NCI-H226 (cell line): ENCODE measurements at regions not wholly inside any gene's neighbourhood (a gene's known extent, or its start where the extent isn't known, plus 50 kb on each side); places are given as distances from the start of the nearest gene placed in this dataset.

Experiments
- DNase-seq: peaks from one replicate; pipeline ENCODE4 v3.0.0-alpha.2; 2015

DNA sequence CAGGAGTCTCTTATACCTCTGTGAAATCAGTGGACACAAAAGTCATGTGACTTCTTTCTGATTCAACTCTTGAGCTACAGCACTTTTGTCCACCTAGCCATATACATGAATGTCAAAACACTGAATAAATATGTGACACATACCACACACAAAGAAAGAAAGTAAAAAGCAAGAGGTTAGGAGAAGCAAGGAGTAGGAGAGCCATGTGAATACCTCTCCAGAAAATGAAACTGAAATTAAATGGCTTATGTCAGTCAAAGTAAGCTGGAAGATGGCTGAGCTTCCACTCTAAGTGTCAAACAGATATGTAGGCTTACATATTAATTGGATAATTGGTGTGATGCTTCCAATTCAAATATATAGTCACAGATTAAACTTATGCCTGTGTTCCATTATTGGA lies 1050.5 kb downstream of the BCL11A start:
- no peak for DNase-seq

DNA sequence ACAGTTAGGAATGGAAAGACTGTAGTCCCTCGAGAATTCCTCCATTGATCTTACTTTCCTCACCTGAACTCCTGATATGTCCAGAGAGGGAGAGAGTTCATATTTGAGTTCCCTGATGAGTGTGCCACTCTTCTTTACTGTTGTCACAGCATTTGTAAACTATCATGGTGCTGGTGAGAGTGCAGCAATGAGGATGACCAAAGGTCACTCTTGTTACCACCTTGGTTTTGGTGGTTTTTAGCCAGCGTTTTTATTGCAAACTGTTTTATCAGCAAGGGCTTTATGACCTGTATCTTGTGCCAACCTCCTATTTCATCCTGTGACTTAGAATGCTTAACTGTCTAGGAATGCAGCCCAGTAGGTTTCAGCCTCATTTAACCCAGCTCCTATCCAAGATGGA lies 1062.5 kb downstream of the BCL11A start:
- DNase-seq = no peak

DNA sequence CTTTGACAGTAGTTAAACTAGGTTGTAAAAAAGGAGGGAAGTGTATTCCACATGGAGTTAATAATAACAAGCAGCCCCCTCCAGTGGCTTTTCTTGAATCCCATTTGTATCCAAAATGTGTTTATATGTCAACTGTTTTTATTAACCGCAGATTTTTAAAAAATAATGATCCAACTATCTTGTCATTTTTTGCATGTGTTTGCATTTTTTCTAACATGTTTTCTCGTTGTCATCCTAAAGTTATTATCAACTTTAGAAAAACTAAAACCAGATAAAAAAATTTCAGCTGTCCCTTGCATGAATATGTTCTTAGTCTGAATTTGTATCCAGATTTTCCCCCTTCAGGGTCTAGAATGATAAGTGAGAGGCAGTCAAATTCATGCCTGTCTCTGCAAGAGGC lies 1063.3 kb downstream of the BCL11A start:
- no peak for DNase-seq

DNA sequence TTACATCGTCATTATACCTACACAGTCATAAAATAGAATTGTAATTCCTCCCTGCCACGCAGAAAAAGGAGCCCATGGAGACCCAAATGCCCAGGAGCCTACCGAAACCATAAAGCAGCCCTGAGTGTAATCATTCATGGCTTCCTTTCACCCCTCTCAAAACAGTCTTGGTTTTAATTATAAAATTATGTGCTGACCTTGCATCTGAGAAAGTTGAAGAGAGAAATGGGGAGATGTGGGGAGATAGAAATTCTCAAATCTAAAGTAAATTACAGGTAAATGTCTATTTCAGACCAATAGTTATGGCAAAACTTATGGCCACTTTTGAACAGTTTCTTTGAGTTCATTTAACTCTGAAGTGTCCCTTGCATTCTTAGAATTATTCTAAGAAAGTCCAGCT lies 1068.8 kb downstream of the BCL11A start:
- DNase-seq = no peak

DNA sequence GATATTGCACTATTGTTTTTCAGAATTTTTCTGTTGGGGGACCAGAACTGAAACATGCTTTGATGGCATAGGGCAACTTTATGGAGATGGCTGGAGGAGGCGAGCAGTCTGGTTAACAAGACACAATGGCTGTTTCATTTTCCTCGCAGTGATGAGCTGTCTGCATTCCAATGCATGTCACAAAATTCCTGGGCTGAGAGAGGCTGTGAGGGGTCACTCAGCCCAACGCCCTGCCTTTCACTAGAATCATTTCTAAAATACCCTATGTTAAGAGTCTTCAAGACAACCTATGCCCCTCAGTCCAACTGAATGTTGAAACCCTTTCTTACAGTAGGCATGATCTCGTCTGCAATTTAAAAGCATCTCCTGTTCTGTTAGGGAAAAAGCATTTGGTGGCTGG lies 1090.0 kb downstream of the BCL11A start:
- no peak for DNase-seq

DNA sequence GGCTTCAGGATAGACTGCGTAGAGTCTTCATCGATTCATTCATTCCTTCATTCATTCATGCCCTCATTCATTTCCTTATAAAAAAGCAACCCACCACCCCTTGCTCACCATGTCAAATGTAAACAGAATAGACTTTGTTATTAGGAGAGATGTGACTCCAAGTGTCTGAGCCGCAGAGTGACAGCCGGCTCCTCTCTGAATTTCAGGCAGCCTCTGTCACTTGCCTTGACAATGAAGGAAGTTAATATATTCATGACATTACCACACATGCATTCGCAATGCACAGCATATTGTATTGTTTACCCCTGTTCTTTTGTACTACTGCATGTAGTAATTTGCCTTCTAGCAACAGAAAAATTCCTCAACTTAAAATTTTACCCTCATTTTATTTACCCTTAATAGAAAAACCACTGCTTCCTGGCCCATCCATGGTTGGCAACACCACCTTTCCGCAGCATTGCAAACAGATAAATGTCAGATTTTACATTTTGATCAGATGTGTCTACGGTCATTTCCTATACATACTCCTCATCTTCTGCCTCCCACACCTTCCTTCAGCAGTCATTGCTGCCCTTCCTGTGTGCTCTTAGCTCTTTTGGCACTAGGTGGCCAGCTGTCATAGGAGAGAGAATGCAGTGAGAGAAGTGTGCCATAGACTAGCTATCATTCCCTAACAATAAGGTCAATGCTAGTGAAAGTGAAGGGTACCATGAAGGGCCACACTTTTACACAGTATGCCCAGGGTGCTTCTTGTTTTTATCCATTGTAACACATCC lies 1090.8 kb downstream of the BCL11A start:
- DNase-seq = no peak

DNA sequence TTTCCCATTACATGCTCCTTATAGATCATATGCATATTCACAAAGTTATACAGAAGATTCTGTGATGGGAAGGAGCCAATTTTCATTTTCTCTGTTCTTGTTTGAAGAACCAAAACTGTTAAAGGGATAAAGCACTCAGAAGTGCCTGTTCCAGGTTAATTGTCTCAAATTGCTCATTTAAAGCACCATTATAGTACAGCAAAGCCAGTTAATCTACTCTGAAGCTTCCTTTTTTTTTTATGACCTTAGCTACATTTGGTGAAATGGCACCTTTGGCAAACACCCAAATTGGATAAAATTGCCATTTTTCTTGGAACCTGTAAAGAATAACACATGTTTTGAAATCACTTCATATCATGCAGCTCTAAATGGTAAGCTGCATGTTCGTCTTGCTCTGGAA lies 1092.3 kb downstream of the BCL11A start:
- no peak for DNase-seq

DNA sequence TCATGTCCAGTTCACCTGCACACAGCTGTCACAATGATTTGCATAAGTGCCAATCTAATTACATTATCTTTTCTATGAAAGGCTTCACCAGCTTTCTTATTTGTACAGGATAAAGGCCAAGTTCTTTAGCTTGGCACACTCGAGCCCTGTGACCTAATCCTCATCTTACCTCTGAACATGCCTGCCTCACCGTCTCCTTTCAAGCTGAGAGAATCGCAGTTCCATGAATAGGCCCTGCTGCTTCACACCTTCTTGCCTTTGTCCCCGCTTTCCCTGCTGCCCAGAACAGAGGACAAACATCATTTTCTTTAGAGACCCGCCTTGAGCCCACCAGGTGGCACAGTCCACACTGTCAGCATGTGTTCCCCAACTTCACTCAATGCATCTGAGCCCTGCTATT lies 1094.7 kb downstream of the BCL11A start:
- DNase-seq = no peak

DNA sequence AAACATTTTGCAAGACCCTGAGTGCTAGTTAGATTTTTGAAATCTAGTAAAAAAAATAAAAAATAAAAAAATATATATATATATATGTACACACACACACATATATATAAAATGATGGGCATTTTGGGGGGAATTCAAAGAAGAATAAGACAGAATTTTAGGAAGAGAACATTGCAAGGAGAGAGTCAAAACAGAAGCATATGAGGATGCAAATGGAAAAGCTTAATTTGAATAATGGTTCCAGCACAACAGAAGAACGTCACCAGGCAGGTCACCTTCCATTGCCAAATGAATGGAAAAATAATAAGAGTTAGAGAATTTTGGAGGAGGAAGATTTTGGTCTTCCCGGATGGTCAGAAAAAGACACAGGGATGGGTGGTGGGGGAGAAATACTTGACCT lies 1097.2 kb downstream of the BCL11A start:
- no peak for DNase-seq

DNA sequence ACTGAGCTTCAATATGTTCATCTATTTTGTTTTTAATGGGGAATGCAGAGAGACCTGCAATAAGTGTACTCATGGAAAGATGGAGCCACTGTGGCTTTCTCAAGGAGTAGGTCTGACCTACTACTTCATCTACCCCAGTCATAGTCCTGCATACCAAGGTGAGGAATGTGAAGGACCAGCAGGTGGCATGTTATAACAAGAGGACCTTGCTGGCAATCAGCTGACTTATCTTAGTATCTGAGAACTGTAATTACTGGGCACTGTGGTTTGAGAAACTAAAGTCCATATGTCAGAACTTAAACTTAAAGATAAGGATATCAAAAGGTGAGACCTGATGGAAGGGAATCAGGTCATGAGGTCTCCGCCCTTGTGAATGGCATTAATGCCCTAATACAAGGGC lies 1104.2 kb downstream of the BCL11A start:
- DNase-seq = no peak

DNA sequence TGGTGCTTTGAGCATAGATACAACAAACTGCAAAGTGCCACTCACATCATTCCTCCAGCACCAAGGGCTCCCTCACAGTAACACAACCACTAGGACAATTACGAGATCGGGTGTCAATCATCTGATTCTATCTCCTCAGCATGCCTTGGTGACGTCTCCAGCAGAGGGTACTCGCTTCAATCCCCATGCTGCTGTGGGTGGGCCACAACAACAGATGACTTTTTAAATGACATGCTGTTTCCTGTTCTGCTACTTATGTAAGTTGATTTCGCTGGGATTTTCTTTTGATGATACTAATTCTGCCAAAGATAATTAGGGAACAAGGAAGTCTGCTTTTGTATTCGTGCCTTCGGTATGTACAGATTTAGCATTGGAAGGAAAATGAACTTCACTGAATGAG lies 1113.0 kb downstream of the BCL11A start:
- no peak for DNase-seq

DNA sequence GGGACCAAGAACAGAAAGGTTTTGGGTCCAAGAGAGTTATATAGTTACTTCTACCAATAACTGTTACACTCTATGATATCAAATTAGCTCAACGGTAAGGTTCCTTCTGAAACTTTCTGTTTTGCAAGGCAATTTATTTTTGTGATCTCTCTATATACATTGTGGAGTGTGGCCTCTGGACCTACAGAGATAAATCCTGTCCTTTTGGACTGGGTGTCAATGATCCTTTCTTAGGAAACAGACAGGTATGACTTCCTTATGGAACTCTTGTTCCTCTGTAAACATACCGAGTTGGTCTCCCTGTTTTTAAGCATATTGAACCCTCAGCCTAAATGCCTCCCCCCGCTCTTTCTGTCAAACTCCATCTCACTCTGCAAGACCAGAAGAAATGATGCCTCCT lies 1117.8 kb downstream of the BCL11A start:
- DNase-seq = no peak

DNA sequence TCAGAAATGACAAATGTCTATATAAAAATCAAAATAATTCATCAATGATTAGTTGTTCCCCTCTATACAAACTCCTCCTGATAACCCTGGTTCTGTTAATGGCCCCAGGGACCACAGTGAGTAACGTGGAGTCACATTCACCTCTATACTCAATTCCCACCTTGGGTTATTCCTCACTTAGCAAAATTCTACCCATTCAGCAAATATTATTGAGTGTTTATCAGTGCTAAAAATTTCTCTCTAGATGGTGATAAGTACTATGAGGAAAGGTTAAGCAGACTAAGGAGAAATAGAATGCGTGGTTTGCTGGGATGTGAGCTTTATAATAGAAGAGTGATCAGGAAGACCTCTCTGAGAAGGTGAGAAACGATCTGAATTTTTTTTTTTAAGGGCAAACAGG lies 1124.5 kb downstream of the BCL11A start:
- DNase-seq = no peak

DNA sequence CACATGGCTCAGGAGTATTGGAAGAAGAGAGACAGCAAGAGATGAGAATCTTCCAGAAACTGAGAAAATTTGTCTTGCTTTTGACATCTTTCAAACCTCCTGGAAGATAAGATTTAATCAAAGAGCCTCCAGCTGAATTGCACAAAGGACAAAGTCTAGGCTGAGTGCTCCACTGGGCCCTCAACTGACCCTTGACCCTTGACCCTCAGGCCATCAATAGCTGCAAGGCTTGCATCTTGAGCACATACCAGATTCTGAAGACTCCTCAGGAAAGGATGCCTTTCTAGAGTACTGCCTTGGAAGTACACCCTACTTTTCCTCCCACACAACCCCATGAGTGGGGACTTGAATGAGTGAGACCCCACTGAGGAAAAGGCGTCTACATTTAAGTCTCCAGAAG lies 1125.5 kb downstream of the BCL11A start:
- DNase-seq = no peak

DNA sequence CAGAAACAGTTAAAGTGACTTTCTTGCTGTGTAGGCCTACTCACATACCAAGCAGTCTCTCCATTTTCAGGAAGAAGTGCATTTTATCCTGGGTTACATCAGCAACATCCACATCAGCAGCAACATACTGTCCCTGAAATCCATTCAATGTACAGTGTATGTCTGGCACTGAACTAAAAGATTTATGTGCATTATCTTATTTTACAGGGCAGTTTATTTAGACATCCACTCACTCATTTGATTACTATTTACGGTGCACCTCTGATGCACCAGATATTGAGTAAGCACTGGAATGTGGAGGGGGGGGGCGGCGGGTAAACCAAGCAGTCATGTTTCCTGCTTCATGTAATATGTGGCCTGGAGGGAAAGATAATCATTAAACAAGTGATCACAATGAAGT lies 1128.2 kb downstream of the BCL11A start:
- DNase-seq = no peak

DNA sequence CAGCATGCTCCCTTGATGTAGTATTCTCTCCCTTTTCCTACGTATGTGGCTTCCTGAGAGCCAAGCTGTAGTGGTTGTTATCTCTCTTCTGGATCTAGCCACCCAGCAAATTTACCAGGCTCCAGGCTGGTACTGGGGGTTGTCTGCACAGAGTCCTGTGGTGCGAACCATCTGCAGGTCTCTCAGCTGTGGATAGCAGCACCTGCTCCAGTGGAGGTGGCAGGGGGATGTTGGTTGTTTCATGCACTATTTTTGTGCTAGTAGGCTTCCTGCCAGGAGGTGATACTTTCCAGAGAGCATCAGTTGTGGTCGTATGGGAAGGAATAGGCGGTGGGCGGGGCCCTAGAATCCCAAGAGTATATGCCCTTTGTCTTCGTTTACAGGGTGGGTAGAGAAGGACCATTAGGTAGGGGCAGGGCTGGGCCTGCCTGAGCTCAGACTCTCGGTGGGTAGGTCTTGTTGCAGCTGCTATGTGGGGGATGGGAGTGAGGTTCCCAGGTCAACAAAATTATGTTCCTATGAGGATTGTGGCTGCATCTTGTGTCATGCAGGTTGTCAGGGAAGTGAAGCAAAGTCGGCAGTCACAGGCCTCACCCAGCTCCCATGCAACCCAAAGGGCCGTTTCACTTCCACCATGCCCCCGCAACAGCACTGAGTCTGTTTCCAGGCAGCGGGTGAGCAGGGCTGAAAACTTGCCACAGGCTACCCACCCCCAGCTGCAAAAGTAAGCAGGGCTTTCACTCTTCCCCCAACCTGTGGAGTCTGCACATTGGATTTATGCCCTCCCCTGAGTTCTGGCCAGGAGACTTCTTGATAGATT lies 1139.5 kb downstream of the BCL11A start:
- no peak for DNase-seq

DNA sequence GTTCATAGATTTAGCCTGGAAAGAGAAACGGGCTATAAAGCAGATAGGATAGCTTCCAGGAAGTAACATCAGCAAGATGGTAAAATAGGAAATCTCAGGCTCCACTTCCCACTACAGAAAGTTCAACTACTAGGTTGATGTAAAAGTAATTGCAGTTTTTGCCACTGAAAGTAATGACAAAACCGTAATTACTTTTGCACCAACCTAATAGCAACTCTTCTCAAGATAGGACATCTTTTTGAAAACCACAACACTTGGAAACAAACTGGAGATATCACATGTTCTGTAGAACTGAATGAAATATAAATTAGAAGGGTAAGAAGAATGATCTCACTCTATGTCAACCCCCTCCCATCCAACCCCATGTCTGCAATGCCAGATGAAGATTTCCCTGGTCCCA lies 1154.3 kb downstream of the BCL11A start:
- no peak for DNase-seq

DNA sequence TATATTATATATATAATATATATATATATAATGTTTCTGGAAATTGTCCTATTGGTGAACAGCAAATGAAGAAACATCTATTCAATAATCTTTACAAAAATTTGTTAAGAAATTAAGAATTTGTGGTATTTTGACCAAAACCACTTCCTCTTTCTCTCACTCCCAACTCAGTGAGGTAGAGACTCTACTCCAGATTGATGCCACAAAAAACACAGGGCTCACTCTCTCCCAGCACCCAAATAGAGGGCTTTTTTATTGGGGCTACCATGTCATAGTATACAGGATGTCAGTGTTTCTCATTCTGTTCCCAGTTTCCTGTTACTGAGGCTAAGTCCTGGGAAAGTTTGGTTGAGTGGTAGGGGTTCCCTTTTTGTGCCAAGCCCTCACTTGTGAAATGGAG lies 1155.4 kb downstream of the BCL11A start:
- no peak for DNase-seq

DNA sequence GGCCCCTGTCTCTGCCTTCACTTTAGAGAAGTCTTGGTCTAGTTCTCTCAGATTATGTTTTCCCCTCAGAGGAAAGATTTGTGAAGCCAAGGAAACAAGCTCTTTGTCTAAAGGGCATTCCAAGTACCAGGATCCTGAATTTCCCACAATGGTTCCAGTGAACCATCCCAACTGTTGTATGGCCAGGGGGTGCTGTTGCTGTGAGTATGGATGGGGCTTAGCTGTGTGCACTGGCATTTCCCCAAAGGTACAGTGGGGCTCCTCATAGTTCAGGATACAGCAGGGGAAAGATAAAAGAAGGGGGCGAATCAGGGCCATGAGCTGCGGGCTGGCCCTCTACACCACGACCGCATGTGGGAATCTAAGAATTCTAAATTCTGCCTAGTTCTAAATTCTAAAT lies 1154.0 kb upstream of the FANCL start:
- no peak for DNase-seq

DNA sequence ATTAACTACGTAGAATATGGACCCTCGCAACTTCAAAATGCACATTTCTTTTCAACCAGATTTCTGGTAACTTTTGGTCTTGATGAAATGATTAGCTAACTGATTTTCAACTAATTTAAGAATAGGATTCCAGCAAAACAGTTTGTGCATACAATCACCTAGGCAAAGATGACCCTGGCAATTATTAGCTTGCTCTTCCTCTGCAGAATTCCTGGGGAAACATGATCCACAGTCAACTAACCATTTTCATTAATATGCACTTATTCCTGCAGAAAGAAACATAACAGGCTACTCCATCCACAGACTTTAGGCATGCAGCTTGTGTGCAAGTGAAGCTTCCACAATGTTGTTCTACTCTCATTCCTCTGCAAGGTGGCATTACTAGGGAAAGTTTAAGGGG lies 1150.8 kb upstream of the FANCL start:
- DNase-seq = no peak

DNA sequence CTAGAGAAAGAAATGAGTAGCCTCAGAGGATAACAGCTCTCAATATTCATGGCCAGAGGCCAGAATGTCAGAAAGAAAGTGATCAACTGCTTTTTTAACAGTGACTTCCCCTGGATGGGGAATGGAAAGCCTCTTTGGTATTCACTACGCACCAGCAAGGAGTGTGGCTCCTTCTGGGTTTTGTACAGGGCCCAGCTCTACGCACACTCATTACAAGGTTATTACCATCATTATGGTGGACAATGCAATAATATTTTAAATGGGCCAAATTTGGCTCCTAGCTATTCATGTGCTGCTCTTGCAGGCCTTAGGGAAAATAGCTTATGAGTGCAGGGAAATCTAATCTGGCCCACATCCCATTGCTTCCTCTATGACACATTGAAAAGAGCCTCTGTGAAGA lies 1149.5 kb upstream of the FANCL start:
- DNase-seq = no peak

DNA sequence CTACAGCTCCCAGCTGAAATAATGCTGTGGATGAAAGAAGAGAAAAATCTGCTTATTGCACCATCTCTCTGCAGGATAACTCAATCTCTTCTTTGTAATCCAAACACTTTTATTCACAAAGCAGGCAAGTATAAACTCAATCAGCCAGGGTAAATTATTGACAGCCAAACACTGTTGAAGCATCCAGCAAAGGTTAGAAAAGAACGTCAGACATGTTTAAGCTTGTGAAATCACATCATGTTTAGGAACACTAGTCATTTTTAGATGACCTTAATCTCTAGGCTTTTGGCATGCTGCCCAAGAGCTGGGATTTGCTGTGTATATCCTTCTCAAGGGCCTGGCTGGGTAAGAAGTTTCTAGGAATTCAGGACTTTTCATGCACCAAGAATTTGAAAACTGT lies 1148.1 kb upstream of the FANCL start:
- DNase-seq = no peak

DNA sequence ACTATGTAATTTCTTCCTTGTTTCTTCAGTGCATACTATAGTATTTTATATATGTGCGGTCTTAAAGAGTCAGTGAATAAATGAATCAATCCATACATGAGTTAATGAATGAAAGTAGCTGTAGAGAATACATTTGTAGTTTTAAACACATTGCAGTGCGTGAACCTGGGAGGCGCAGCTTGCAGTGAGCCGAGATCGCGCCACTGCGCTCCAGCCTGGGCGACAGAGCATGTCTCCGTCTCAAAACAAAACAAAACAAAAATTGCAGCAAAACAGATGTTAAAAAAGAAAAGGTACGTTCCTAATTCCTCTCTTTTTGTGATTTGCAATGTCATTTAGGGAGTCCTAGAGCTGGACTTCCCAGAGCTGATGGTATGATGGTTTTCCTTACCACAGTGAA lies 1144.8 kb upstream of the FANCL start:
- no peak for DNase-seq

DNA sequence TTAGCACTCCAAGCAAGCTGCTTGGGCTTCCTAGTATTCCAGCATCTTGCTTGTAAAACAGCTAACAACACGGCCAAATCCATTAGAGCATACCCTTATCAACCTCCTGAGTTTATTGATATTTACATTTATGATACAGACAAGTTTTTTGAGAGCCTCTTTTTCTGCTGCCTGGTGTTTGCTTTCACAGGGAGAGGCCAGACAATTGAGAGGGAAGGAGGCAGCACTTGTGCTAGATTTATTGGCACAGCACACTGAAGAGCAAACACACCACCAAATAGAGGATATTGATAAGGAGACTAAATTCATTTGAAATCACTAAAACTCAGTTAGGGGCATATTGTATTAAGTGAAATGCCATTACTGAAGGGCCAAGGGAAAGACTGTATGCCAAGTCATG lies 1142.3 kb upstream of the FANCL start:
- no peak for DNase-seq

DNA sequence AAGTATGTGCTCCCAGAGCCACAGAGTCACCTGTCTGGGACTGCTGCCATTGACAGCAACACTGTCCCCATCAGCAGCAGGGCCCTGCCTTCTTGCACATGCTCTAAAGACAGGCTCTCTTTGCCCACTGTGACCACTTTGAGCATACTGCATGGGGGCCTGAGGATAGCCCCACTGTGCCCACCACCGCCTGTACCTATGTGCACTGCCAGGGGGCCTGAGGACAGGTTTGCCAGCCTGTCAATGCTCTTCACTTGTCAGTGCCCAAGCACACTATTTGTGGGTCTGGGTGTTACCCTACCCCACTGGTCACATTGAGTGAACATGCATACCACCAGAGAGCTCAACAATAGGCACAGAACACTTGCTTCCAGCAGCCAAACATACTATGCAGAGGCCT lies 1137.0 kb upstream of the FANCL start:
- no peak for DNase-seq
